ENCODE measurements at regions not wholly inside any gene's neighbourhood (a gene's known extent, or its start where the extent isn't known, plus 50 kb on each side); places are given as distances from the start of the nearest gene placed in this dataset.

GRCh38 chr15:35867356-35867755 is 321.4 kb upstream of the DPH6 start:
- no peak for DNase-seq (ENCODE audit: low spot score)
- TF ChIP-seq CTCF (IDR thresholded peaks at IDR 0.05; ENCODE audit: extremely low read depth, missing control alignments) = no peak

GRCh38 chr15:35871282-35871681 is 325.3 kb upstream of the DPH6 start:
- no peak for TF ChIP-seq CTCF (IDR thresholded peaks at IDR 0.05; ENCODE audit: extremely low read depth, missing control alignments)
- no peak for DNase-seq (ENCODE audit: low spot score)

- no peak for TF ChIP-seq CTCF (IDR thresholded peaks at IDR 0.05; ENCODE audit: extremely low read depth, missing control alignments)
- no peak for DNase-seq (ENCODE audit: low spot score)
These were observed 325.8 kb upstream of the DPH6 start for GRCh38 chr15:35871812-35872211.

GRCh38 chr15:35872577-35872976 is 326.6 kb upstream of the DPH6 start:
- DNase-seq (ENCODE audit: low spot score) = no peak
- no peak for TF ChIP-seq CTCF (IDR thresholded peaks at IDR 0.05; ENCODE audit: extremely low read depth, missing control alignments)

- DNase-seq (ENCODE audit: low spot score) = no peak
- TF ChIP-seq CTCF (IDR thresholded peaks at IDR 0.05; ENCODE audit: extremely low read depth, missing control alignments) = no peak
These were observed 328.4 kb upstream of the DPH6 start for GRCh38 chr15:35874260-35874905.

- no peak for TF ChIP-seq CTCF (IDR thresholded peaks at IDR 0.05; ENCODE audit: extremely low read depth, missing control alignments)
- DNase-seq (ENCODE audit: low spot score) = no peak
These were observed 330.8 kb upstream of the DPH6 start for GRCh38 chr15:35876762-35877161.

- TF ChIP-seq CTCF (IDR thresholded peaks at IDR 0.05; ENCODE audit: extremely low read depth, missing control alignments) = no peak
- DNase-seq (ENCODE audit: low spot score) = no peak
These were observed 334.9 kb upstream of the DPH6 start for GRCh38 chr15:35880896-35881295.

Measured in GM20000 (cell line).